ENCODE measurements at regions not wholly inside any gene's neighbourhood (a gene's known extent, or its start where the extent isn't known, plus 50 kb on each side); places are given as distances from the start of the nearest gene placed in this dataset.
"Not testable (repeated sequence)": the region's sequence is repeated elsewhere in the genome, so short reads cannot be mapped to it uniquely, and the experiment has no call there.

- Histone ChIP-seq H2AFZ (ENCODE audit: low read depth, low read length) (no peak overlapping the region), H4K20me1 (ENCODE audit: insufficient read depth, low read length) (no peaks in the 10 kb centered on the region), H3K36me3 (ENCODE audit: insufficient read depth, low read length) (no peaks in the 10 kb centered on the region), H3K9me3 (ENCODE audit: insufficient read depth, low read length, severe bottlenecking) (no peaks in the 10 kb centered on the region), H3K27me3 (ENCODE audit: insufficient read depth, low read length, poor library complexity) (no peaks in the 10 kb centered on the region), H3K4me2 (ENCODE audit: insufficient read depth, low read length) (no peak overlapping the region), H3K9ac (ENCODE audit: low read depth, low read length) (no peak overlapping the region), H3K4me3 (ENCODE audit: low read depth in 1 of 2, low read length in 2 of 2) (no peak overlapping the region), H3K4me1 (ENCODE audit: insufficient read depth, low read length) (peaks cover 15% of the 10 kb centered on the region), H3K27ac (ENCODE audit: low read length) (no peak overlapping the region), H3K79me2 (ENCODE audit: insufficient read depth, low read length) (no peaks in the 10 kb centered on the region)
- DNase-seq (no peak), ATAC-seq (ENCODE audit: insufficient read depth, low read depth) (no peak)
- TF ChIP-seq CTCF (IDR thresholded peaks at IDR 0.05; ENCODE audit: borderline replicate concordance, extremely low read depth, low read length, poor library complexity, severe bottlenecking): no peak
- TF ChIP-seq EZH2 (IDR thresholded peaks at IDR 0.05; ENCODE audit: borderline replicate concordance, low read depth, low read length, severe bottlenecking): no peak
Measured at GRCh38 chr2:95685513-95685912, 93.7 kb downstream of the TRIM43 start.

- not testable (repeated sequence) for H3K9me3 ChIP-seq (ENCODE audit: insufficient read depth, low read length, severe bottlenecking); H3K79me2 ChIP-seq (ENCODE audit: insufficient read depth, low read length); H3K36me3 ChIP-seq (ENCODE audit: insufficient read depth, low read length); H2AFZ ChIP-seq (ENCODE audit: low read depth, low read length); H3K4me2 ChIP-seq (ENCODE audit: insufficient read depth, low read length); DNase-seq; H3K27ac ChIP-seq (ENCODE audit: low read length); H3K27me3 ChIP-seq (ENCODE audit: insufficient read depth, low read length, poor library complexity); H4K20me1 ChIP-seq (ENCODE audit: insufficient read depth, low read length); H3K4me3 ChIP-seq (ENCODE audit: low read depth in 1 of 2, low read length in 2 of 2); ATAC-seq (ENCODE audit: insufficient read depth, low read depth); H3K9ac ChIP-seq (ENCODE audit: low read depth, low read length)
- peaks cover 15% of the 10 kb centered on the region for H3K4me1 ChIP-seq (ENCODE audit: insufficient read depth, low read length)
Measured at GRCh38 chr2:95686056-95686825, 94.4 kb downstream of the TRIM43 start.

GRCh38 chr2:95687852-95688251 lies 96.1 kb downstream of the TRIM43 start:
- not testable (repeated sequence) for ATAC-seq (ENCODE audit: insufficient read depth, low read depth); H3K4me1 ChIP-seq (ENCODE audit: insufficient read depth, low read length); H3K4me2 ChIP-seq (ENCODE audit: insufficient read depth, low read length); H4K20me1 ChIP-seq (ENCODE audit: insufficient read depth, low read length); H2AFZ ChIP-seq (ENCODE audit: low read depth, low read length); H3K4me3 ChIP-seq (ENCODE audit: low read depth in 1 of 2, low read length in 2 of 2); H3K9ac ChIP-seq (ENCODE audit: low read depth, low read length); H3K79me2 ChIP-seq (ENCODE audit: insufficient read depth, low read length); H3K9me3 ChIP-seq (ENCODE audit: insufficient read depth, low read length, severe bottlenecking); H3K27ac ChIP-seq (ENCODE audit: low read length); H3K27me3 ChIP-seq (ENCODE audit: insufficient read depth, low read length, poor library complexity); DNase-seq; H3K36me3 ChIP-seq (ENCODE audit: insufficient read depth, low read length)

GRCh38 chr2:95691210-95691609 lies 99.4 kb downstream of the TRIM43 start:
- not testable (repeated sequence) for H3K4me2 ChIP-seq (ENCODE audit: insufficient read depth, low read length); ATAC-seq (ENCODE audit: insufficient read depth, low read depth); H3K27ac ChIP-seq (ENCODE audit: low read length); DNase-seq; H3K4me1 ChIP-seq (ENCODE audit: insufficient read depth, low read length); H3K36me3 ChIP-seq (ENCODE audit: insufficient read depth, low read length); H3K4me3 ChIP-seq (ENCODE audit: low read depth in 1 of 2, low read length in 2 of 2); H3K27me3 ChIP-seq (ENCODE audit: insufficient read depth, low read length, poor library complexity); H2AFZ ChIP-seq (ENCODE audit: low read depth, low read length); H3K9me3 ChIP-seq (ENCODE audit: insufficient read depth, low read length, severe bottlenecking); H3K79me2 ChIP-seq (ENCODE audit: insufficient read depth, low read length); H4K20me1 ChIP-seq (ENCODE audit: insufficient read depth, low read length); H3K9ac ChIP-seq (ENCODE audit: low read depth, low read length)

DNA sequence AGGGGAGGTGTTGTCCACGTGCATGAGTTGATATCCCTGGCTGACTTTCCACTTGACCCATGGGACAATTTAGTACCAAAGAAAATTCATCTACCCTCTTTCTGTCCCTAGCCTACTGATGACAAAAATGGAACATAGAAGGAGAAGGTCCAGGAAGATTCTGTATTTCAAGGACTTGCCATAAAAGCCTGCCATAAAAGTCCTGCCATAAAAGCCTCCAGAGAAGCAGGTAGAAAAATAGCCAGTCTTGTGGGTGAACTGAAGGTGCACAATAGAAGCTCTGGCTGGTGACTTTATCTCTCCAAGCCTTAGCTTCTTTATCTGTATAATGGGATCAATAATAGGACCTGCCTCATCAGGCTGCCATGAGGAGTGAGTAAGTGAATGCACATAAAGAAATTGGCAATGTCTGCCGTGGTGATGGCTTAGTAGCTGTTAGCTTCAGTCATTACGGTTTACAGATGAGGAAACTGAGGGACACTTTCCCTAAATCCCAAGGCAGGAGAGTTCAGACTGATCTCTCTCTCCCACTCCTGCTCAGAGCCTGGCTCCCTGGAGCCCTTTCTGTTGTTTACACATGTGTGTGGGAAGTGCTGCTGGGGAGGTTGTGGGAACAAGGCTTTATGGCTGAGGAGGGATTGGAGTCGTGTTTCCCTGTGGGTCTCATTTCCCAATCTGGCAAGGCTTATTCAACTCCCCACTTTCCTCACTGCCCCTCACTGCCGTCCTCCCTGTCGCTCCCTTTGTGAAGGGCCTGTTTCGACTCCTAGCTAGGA lies 101.5 kb downstream of the TRIM43 start:
- not testable (repeated sequence) for ATAC-seq (ENCODE audit: insufficient read depth, low read depth)

More for the DNA sequence above, 101.5 kb downstream of the TRIM43 start:
- not testable (repeated sequence) for H3K4me2 ChIP-seq (ENCODE audit: insufficient read depth, low read length); H2AFZ ChIP-seq (ENCODE audit: low read depth, low read length); H4K20me1 ChIP-seq (ENCODE audit: insufficient read depth, low read length); H3K79me2 ChIP-seq (ENCODE audit: insufficient read depth, low read length); H3K4me1 ChIP-seq (ENCODE audit: insufficient read depth, low read length); H3K4me3 ChIP-seq (ENCODE audit: low read depth in 1 of 2, low read length in 2 of 2); H3K27ac ChIP-seq (ENCODE audit: low read length); H3K9me3 ChIP-seq (ENCODE audit: insufficient read depth, low read length, severe bottlenecking); H3K36me3 ChIP-seq (ENCODE audit: insufficient read depth, low read length); H3K9ac ChIP-seq (ENCODE audit: low read depth, low read length); DNase-seq
- H3K27me3 ChIP-seq (ENCODE audit: insufficient read depth, low read length, poor library complexity): peaks cover 13% of the 10 kb centered on the region

Measured in DND-41 (cell line).